Right lobe of liver (tissue), 4 donors: ENCODE measurements at regions not wholly inside any gene's neighbourhood (a gene's known extent, or its start where the extent isn't known, plus 50 kb on each side); places are given as distances from the start of the nearest gene placed in this dataset.

Source experiments
- POLR2A ChIP-seq: fragments of 450-650 bp; IDR thresholded peaks from one replicate; pipeline ENCODE4 v1.6.1; 2017; ENCODE audit warnings: antibody characterized with exemption, mild to moderate bottlenecking
- TF ChIP-seq, protein P1 (sequence below), 4 donors: fragments of 200-600 bp in 3 of 4; fragments of 450-650 bp in 1 of 4; IDR thresholded peaks; one replicate each; pipeline versions ENCODE4 v1.5.1 to v1.8.0; 2016 to 2022; ENCODE audit warnings: antibody characterized with exemption in 4 of 4, mild to moderate bottlenecking in 2 of 4
- donor health status: DM: no; HTN: no; CAD: no.
- donor health status: DM: no; HTN: no; CAD: no.
- donor health status: DM: no; HTN: yes; CAD: no.

- TF ChIP-seq, protein P1, sequence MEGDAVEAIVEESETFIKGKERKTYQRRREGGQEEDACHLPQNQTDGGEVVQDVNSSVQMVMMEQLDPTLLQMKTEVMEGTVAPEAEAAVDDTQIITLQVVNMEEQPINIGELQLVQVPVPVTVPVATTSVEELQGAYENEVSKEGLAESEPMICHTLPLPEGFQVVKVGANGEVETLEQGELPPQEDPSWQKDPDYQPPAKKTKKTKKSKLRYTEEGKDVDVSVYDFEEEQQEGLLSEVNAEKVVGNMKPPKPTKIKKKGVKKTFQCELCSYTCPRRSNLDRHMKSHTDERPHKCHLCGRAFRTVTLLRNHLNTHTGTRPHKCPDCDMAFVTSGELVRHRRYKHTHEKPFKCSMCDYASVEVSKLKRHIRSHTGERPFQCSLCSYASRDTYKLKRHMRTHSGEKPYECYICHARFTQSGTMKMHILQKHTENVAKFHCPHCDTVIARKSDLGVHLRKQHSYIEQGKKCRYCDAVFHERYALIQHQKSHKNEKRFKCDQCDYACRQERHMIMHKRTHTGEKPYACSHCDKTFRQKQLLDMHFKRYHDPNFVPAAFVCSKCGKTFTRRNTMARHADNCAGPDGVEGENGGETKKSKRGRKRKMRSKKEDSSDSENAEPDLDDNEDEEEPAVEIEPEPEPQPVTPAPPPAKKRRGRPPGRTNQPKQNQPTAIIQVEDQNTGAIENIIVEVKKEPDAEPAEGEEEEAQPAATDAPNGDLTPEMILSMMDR (IDR thresholded peaks at IDR 0.05), result no peak
- no peak for TF ChIP-seq POLR2A
These were observed 343.6 kb upstream of the IGFBP3 start for GRCh38 chr7:46264646-46265045.
